GM18507 (cell line): ENCODE measurements at regions not wholly inside any gene's neighbourhood (a gene's known extent, or its start where the extent isn't known, plus 50 kb on each side); places are given as distances from the start of the nearest gene placed in this dataset.

ENCODE experiments used
- DNase-seq: peaks from one replicate; pipeline ENCODE4 v3.0.0; 2011; ENCODE audit warnings: low read depth; ENCODE audit not compliant: insufficient read length; ENCODE audit errors: extremely low spot score
- FAIRE-seq: peaks from 2 replicates; lab custom pipeline; 2011; peaks lifted over from hg19 to GRCh38; lab: Jason Lieb, UNC

GRCh38 chr18:67250776-67251424 is 265.6 kb downstream of the DSEL start:
- DNase-seq (no peak), FAIRE-seq (no peak)

GRCh38 chr18:67243799-67244587 is 272.5 kb downstream of the DSEL start:
- DNase-seq (no peak), FAIRE-seq (no peak)

- DNase-seq (no peak), FAIRE-seq (no peak)
Observed at GRCh38 chr18:67242001-67242400, 274.5 kb downstream of the DSEL start.

- DNase-seq (no peak), FAIRE-seq (no peak)
Observed at GRCh38 chr18:67241299-67241698, 275.2 kb downstream of the DSEL start.

GRCh38 chr18:67239826-67240225 is 276.7 kb downstream of the DSEL start:
- FAIRE-seq (no peak), DNase-seq (no peak)

- FAIRE-seq (no peak), DNase-seq (no peak)
Observed at GRCh38 chr18:67232991-67233390, 283.5 kb downstream of the DSEL start.

- no peak for FAIRE-seq
- no peak for DNase-seq
Observed at GRCh38 chr18:67232406-67232805, 284.1 kb downstream of the DSEL start.

- FAIRE-seq: no peak
- DNase-seq: no peak
Observed at GRCh38 chr18:67222887-67223286, 293.6 kb downstream of the DSEL start.

- DNase-seq (no peak), FAIRE-seq (no peak)
Observed at GRCh38 chr18:67219821-67220220, 296.7 kb downstream of the DSEL start.

GRCh38 chr18:67218556-67218955 is 298.0 kb downstream of the DSEL start:
- no peak for FAIRE-seq
- no peak for DNase-seq

- peak; percentile 79 for FAIRE-seq
- peak; percentile 4 for DNase-seq
Observed at GRCh38 chr18:67217551-67218166, 298.9 kb downstream of the DSEL start.

- no peak for DNase-seq
- FAIRE-seq: no peak
Observed at GRCh38 chr18:67216846-67217245, 299.7 kb downstream of the DSEL start.

- no peak for DNase-seq
- FAIRE-seq: no peak
Observed at GRCh38 chr18:67215686-67216085, 300.8 kb downstream of the DSEL start.

- DNase-seq: no peak
- no peak for FAIRE-seq
Observed at GRCh38 chr18:67211646-67212045, 304.9 kb downstream of the DSEL start.

- DNase-seq (no peak), FAIRE-seq (no peak)
Observed at GRCh38 chr18:67200665-67201064, 315.9 kb downstream of the DSEL start.

GRCh38 chr18:67199993-67200617 is 316.4 kb downstream of the DSEL start:
- peak; percentile 61 for FAIRE-seq

GRCh38 chr18:67194886-67195285 is 321.6 kb downstream of the DSEL start:
- no peak for DNase-seq
- no peak for FAIRE-seq

More at GRCh38 chr18:67199993-67200617, 316.4 kb downstream of the DSEL start:
- DNase-seq: peak; percentile 0

- no peak for FAIRE-seq
- DNase-seq: no peak
Observed at GRCh38 chr18:67192535-67192934, 324.0 kb downstream of the DSEL start.

GRCh38 chr18:67183398-67183797 is 333.1 kb downstream of the DSEL start:
- no peak for FAIRE-seq
- DNase-seq: no peak

- no peak for DNase-seq
- no peak for FAIRE-seq
Observed at GRCh38 chr18:67179726-67180125, 336.8 kb downstream of the DSEL start.
